ENCODE measurements at regions not wholly inside any gene's neighbourhood (a gene's known extent, or its start where the extent isn't known, plus 50 kb on each side); places are given as distances from the start of the nearest gene placed in this dataset.

DNA sequence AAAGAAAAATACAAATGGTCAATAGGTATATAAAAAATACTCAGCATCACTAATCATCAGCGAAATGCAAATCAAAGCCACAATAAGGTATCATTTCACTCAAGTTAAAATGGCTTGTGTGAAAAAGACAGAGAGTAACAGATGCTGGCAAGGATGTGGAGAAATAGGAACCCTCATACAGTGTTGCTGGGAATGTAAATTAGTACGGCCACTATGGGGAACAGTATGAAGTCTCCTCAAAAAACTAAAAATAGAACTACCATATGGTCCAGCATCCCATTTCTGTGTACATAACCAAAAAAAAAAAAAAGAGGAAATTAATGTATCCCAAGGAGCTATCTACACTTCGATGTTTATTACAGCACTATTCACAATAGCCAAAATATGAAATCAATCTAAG is 98.1 kb upstream of the TGFBR2 start:
- DNase-seq (ENCODE audit: extremely low read depth, low read depth, low spot score) = no peak

DNA sequence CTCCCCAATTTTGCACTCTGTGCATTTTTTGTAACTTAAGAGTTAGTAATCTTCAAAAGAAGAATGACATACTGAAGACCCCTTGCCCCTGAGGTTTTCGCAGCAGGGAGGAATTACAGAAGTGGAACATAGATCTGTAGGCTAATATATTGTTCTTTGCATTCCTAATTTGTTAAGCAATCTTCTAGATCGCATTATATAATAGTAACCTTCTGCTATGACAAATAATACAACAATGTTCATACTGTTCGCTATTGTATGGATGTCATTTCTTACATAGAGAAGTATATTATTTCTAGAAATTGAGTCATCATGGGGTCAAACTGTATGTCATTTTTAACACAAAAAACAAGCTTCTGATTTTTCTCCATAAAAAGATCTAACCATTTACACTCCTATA is 95.8 kb upstream of the TGFBR2 start:
- DNase-seq (ENCODE audit: extremely low read depth, low read depth, low spot score) = no peak

DNA sequence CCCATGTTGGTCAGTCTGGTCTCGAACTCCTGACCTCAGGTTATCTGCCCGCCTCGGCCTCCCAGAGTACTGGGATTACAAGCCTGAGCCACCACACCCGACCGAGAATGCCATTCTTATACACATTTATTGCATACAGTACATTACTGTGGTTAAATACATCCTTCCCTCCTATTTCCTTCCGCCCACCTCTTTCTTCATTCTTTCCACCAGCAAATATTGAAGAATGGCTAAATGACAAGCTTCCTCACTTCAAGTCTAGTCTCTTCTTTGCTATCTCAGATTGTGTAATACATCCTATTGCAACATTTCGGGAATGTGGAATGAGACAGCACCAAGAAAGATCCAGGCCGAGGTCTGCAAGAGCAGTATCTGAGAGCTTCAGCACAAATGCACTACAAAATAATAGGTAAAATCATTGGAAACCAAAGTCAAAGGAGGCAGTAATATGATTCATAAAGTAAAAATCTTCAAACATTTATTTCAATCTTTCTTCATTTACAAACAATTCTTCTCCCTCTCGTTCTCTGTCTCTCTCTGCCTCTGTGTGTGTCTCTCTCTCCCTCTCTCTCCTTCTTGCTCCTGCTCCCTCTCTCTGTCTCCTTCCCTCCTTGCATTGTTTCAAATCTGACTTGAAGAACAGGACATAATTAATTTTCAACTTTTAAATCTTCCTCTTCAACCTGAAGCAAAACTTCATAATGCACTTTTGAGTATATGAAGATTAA is 94.7 kb upstream of the TGFBR2 start:
- DNase-seq (ENCODE audit: extremely low read depth, low read depth, low spot score) = no peak

- no peak for DNase-seq (ENCODE audit: extremely low read depth, low read depth, low spot score)
Measured at GRCh38 chr3:30512576-30512975, 93.8 kb upstream of the TGFBR2 start.

GRCh38 chr3:30513374-30514152 is 92.8 kb upstream of the TGFBR2 start:
- DNase-seq (ENCODE audit: extremely low read depth, low read depth, low spot score) = no peak

GRCh38 chr3:30516238-30516637 is 90.2 kb upstream of the TGFBR2 start:
- DNase-seq (ENCODE audit: extremely low read depth, low read depth, low spot score) = no peak

- DNase-seq (ENCODE audit: extremely low read depth, low read depth, low spot score) = peak; percentile 99
Measured at GRCh38 chr3:30518181-30518864, 88.1 kb upstream of the TGFBR2 start.

GRCh38 chr3:30518872-30519271 is 87.5 kb upstream of the TGFBR2 start:
- DNase-seq (ENCODE audit: extremely low read depth, low read depth, low spot score) = no peak

GRCh38 chr3:30520699-30521098 is 85.7 kb upstream of the TGFBR2 start:
- no peak for DNase-seq (ENCODE audit: extremely low read depth, low read depth, low spot score)

- no peak for DNase-seq (ENCODE audit: extremely low read depth, low read depth, low spot score)
Measured at GRCh38 chr3:30521156-30521715, 85.2 kb upstream of the TGFBR2 start.

DNA sequence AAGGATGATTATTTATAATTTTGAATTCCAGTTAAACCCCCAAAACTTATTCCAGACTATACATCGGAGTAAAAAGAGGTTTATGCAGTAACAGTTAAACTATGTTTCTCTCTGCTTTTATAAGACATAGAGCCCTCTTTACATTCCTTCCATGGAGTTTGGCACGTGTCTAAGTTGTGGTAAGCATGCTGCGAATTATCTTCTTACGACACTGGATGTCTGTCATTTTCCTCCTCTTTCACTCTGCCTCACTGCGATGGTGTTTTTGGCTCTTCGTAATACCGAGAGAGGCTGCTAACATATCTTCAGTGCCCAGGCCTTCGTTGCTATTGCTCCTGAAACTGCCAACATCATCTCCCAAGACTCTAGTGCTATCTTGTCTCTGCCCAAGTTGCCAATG is 83.9 kb upstream of the TGFBR2 start:
- DNase-seq (ENCODE audit: extremely low read depth, low read depth, low spot score) = no peak

DNA sequence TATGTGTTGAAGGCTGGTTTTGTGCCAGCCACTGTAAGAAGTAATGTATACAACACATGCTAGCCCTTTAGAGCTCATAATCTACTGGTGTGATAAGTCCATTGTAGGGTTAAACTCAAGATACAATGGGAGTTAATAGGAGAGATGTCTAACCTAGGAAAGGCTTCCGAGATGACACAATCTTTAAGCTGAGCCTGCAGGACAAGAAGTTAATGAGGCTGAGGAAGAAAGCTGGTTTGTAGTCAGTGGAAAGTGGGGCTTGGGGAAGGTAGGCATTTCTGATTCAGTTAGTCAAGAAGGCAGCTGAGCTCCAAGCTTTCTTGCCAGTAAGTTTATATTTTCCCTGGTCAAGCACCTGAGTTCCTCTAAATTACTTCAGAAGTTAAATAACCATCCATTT is 83.0 kb upstream of the TGFBR2 start:
- DNase-seq (ENCODE audit: extremely low read depth, low read depth, low spot score) = no peak

- DNase-seq (ENCODE audit: extremely low read depth, low read depth, low spot score) = no peak
Measured at GRCh38 chr3:30524357-30525040, 81.9 kb upstream of the TGFBR2 start.

- no peak for DNase-seq (ENCODE audit: extremely low read depth, low read depth, low spot score)
Measured at GRCh38 chr3:30526031-30526430, 80.4 kb upstream of the TGFBR2 start.

- DNase-seq (ENCODE audit: extremely low read depth, low read depth, low spot score) = no peak
Measured at GRCh38 chr3:30527186-30527585, 79.2 kb upstream of the TGFBR2 start.

- DNase-seq (ENCODE audit: extremely low read depth, low read depth, low spot score) = no peak
Measured at GRCh38 chr3:30527720-30528119, 78.7 kb upstream of the TGFBR2 start.

GRCh38 chr3:30530084-30530483 is 76.3 kb upstream of the TGFBR2 start:
- no peak for DNase-seq (ENCODE audit: extremely low read depth, low read depth, low spot score)

DNA sequence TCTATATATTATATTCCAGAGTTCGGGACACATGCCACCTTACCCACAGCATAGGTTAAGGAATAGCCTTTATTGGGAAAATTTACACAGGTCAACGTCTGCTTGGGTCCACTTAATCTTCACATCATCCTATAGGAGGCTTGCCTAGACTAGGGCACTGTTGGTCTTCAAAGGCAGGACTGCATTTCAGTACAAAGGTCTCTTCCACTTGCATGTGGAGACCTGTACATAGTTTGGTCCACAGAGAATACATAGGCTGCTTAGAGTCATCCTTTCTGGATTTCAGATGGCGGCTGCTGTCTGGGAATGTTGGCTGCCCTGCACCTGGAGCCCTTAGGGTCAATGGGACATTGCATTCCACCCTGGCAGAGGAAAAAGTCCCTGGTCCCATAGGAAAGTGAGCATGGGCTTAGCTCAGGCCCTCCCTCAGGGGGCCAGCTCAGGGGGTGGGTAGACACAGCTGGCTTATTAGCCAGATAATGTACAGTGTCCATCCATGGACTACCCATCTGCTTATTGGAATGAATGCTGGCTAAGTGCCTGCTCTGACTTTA is 75.3 kb upstream of the TGFBR2 start:
- no peak for DNase-seq (ENCODE audit: extremely low read depth, low read depth, low spot score)

- no peak for DNase-seq (ENCODE audit: extremely low read depth, low read depth, low spot score)
Measured at GRCh38 chr3:30535525-30535924, 70.9 kb upstream of the TGFBR2 start.

DNA sequence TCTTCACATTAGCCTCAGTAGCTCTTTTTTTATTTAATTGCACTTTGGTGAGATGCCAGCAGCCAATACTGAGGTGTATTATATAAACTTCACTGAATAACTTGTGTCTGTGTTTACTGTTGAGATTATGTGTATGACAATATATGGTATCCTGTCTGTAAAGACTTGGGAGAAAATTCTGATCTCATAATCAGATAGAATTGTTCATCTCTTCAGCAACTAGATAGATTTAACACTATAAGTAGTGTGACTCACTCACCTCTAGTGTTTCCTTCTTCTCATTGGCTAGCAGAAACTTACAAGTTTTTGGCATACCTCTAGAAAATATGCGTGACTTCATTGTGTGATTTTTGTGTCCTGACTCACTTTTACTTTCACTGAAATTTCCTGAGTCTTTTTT is 67.6 kb upstream of the TGFBR2 start:
- no peak for DNase-seq (ENCODE audit: extremely low read depth, low read depth, low spot score)

DNA sequence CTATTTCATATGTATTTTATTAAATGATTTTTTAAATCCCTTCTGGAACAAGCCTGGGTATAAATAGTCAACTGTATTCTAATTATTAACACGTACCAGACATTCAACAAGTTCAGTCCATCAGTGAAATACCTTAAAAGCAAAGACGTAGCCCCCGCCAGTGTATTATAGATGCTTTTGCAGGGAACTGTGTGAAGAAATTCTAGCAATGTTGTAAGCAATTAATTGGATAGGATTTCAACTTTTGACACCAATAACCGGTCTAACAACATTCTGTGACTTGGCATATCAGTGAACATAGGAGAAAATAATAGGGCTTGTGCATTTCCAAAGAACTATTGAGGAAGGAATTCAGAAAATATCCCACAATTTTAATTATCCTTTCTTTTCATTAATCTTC is 67.2 kb upstream of the TGFBR2 start:
- DNase-seq (ENCODE audit: extremely low read depth, low read depth, low spot score) = no peak

Data from glomerular endothelial cell (primary cell).